Astrocyte of the spinal cord (primary cell): ENCODE measurements at regions not wholly inside any gene's neighbourhood (a gene's known extent, or its start where the extent isn't known, plus 50 kb on each side); places are given as distances from the start of the nearest gene placed in this dataset.
A peak's percentile ranks its signal among the peaks of the same experiment; 100 is the strongest.

Source experiments
- DNase-seq: peaks from one replicate; pipeline ENCODE4 v3.0.0; 2011; ENCODE audit warnings: low read depth, low spot score
- H3K4me3 ChIP-seq: 2 replicates; pipeline ENCODE4 v1.5.1; 2011; ENCODE audit warnings: low read depth, mild to moderate bottlenecking, low read length, moderate library complexity
- CTCF ChIP-seq: IDR thresholded peaks from 2 replicates; pipeline ENCODE4 v1.5.1; 2012; ENCODE audit warnings: low read depth, mild to moderate bottlenecking, low read length, inconsistent platforms
- in situ Hi-C: cut with HindIII; loops from 2 replicates; pipeline ENCODE4 v1.10.0; 2017; ENCODE audit warnings: low sequenced_read_pairs

- in situ Hi-C loops: no loop called here
- no peak overlapping the region for H3K4me3 ChIP-seq
- DNase-seq: no peak
- TF ChIP-seq CTCF: no peak
Observed at GRCh38 chr1:115165776-115166175, 76.5 kb upstream of the TSPAN2 start.

GRCh38 chr1:115164940-115165705 lies 75.8 kb upstream of the TSPAN2 start:
- H3K4me3 ChIP-seq: no peak overlapping the region
- in situ Hi-C loops: no loop called here
- no peak for TF ChIP-seq CTCF
- DNase-seq: no peak

- in situ Hi-C loops: no loop called here
Observed at GRCh38 chr1:115164484-115164883, 75.2 kb upstream of the TSPAN2 start.

GRCh38 chr1:115160728-115161127 lies 71.4 kb upstream of the TSPAN2 start:
- DNase-seq: no peak
- in situ Hi-C loops: no loop called here
- TF ChIP-seq CTCF: no peak
- H3K4me3 ChIP-seq: no peak overlapping the region

More at GRCh38 chr1:115164484-115164883, 75.2 kb upstream of the TSPAN2 start:
- DNase-seq: no peak
- H3K4me3 ChIP-seq: no peak overlapping the region
- no peak for TF ChIP-seq CTCF

- in situ Hi-C loops: no loop called here
- DNase-seq: no peak
- H3K4me3 ChIP-seq: no peak overlapping the region
- TF ChIP-seq CTCF: no peak
Observed at GRCh38 chr1:115159958-115160357, 70.7 kb upstream of the TSPAN2 start.

- no peak for TF ChIP-seq CTCF
- in situ Hi-C loops: no loop called here
- peak; percentile 54 for DNase-seq
- no peak overlapping the region for H3K4me3 ChIP-seq
Observed at GRCh38 chr1:115158181-115158580, 68.9 kb upstream of the TSPAN2 start.
